SH-SY5Y (cell line): ENCODE measurements at regions not wholly inside any gene's neighbourhood (a gene's known extent, or its start where the extent isn't known, plus 50 kb on each side); places are given as distances from the start of the nearest gene placed in this dataset.

ENCODE experiments used
- GATA2 ChIP-seq: IDR thresholded peaks from 2 replicates; pipeline ENCODE4 v1.6.1; 2011; ENCODE audit warnings: mild to moderate bottlenecking, low read depth, low read length
- GATA3 ChIP-seq: IDR thresholded peaks from 2 replicates; pipeline ENCODE4 v1.6.1; 2011; ENCODE audit warnings: low read depth, mild to moderate bottlenecking, low read length, moderate library complexity

GRCh38 chr14:100445436-100446088, 122.4 kb downstream of the SLC25A47 start:
- no peak for TF ChIP-seq GATA2
- no peak for TF ChIP-seq GATA3

- TF ChIP-seq GATA3 (no peak), GATA2 (no peak)
These were observed 123.4 kb downstream of the SLC25A47 start for GRCh38 chr14:100446572-100446971.

- no peak for TF ChIP-seq GATA3
These were observed 125.2 kb downstream of the SLC25A47 start for GRCh38 chr14:100448376-100448775.

- no peak for TF ChIP-seq GATA2
- TF ChIP-seq GATA3: no peak
These were observed 126.3 kb downstream of the SLC25A47 start for GRCh38 chr14:100449225-100449987.

GRCh38 chr14:100450049-100450448, 126.9 kb downstream of the SLC25A47 start:
- TF ChIP-seq GATA3 (no peak), GATA2 (no peak)

DNA sequence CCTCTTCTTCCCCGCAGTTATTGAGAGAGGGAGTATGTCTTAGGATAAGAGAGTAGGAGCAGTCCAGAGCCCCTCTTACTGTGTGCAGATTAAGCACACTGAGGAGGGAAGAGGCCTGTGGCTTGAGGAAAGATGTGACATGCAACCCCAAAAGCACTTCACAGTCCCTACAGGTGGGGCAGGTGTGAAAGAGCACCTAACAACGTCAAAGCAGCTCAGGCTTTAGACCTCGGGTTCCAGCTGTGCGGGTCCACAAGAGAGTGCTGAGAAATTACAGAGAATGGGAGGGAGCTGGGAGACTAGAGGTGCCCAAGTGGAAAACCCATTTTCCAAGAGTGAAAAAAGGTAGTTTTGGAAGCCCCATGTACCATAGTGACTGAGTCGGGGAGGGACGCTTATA, 127.6 kb downstream of the SLC25A47 start:
- TF ChIP-seq GATA3 (no peak), GATA2 (no peak)

DNA sequence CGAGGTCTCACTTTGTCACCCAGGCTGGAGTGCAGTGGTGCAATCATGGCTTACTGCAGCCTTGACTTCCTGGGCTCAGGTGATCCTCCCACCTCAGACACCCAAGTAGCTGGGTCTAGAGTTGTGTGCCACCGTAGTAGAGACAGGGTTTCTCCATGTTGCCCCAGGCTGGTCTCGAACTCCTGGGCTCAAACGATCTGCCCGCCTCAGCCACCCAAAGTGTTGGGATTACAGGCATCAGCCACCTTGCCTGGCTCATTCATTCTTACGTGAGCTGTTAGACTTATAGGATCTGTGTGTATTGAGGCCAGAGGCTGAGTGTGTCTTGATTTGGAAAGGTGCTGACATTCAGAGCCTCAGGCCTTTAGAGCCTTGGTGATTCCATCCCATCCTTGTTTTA, 128.1 kb downstream of the SLC25A47 start:
- no peak for TF ChIP-seq GATA3
- no peak for TF ChIP-seq GATA2

DNA sequence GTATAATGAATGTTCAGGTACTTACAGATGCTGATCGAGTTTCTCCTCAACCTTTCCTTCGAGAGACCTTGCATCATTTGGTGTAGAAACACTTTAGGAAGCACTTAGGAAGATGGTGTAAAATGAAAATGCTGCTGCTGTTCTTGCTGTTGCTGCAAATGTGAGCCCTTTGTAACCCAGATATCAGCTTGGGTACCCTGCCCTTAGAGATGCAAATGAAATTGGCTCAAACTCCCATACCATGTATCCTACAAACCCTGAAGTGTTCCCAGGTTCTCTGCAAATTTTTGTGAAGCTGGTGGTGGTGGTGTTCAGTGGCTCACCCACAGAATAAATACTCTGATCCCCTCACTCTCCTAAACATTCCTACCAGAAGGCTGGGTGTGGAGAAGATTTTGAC, 130.8 kb downstream of the SLC25A47 start:
- TF ChIP-seq GATA2: no peak
- TF ChIP-seq GATA3: no peak

GRCh38 chr14:100454437-100454836, 131.3 kb downstream of the SLC25A47 start:
- TF ChIP-seq GATA3 (no peak), GATA2 (no peak)

- TF ChIP-seq GATA2 (no peak), GATA3 (no peak)
These were observed 123.3 kb downstream of the BEGAIN start for GRCh38 chr14:100463937-100464336.

DNA sequence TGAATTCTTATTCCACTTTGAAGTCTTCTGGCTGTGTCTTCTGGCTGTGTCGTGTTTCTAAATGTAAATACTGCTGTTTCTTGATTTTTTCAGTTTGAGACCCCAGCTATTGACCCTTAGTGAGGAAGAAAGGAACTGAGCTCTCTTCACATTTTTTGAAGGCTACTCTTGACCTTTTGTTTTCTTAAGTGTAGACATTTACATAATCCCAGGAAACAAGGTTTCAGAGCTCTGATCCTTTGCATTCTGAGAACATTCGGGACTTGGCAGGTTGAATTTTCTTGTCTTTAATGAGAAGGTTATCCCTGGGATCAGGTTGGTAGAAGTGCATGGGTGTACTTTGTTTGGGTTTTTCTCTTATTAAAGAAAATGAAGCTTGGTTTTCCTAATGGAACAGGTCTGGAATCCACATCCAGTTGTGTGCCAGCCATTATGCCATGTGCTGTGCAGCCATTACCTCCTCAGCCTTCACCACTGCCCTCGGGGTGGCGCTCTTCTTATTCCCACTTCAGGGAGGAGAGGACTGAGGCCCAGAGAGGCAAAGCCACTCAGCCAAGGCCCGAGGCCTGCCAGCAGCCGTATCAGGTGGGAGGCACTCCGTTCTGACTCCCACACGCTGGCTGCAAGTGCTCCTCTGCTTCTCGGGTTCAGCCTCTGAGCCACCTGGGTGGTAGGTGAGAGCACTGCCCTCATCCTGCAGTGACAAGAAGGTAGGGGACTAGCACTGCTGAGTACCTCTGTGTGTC, 120.9 kb downstream of the BEGAIN start:
- TF ChIP-seq GATA3: no peak
- no peak for TF ChIP-seq GATA2

GRCh38 chr14:100467046-100467750, 120.0 kb downstream of the BEGAIN start:
- no peak for TF ChIP-seq GATA3
- TF ChIP-seq GATA2: no peak

DNA sequence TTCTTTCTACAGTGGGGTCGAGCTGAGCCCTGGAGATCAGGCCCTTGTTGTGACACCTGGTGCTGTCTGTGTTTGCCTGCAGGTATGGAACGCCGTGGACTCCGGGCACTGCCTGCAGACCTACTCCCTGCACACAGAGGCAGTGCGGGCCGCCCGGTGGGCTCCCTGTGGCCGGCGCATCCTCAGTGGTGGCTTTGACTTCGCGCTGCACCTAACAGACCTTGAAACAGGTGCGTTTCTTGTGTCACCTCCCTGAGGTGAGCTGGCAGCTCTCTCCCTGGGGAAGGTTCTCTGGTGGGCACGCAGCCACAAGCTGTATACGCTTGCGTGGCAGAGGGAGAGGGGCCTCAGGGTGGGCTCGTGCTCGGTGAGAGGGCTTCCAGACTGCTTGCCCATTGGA, 119.3 kb downstream of the BEGAIN start:
- TF ChIP-seq GATA3: no peak
- TF ChIP-seq GATA2: no peak

GRCh38 chr14:100468557-100468956, 118.7 kb downstream of the BEGAIN start:
- TF ChIP-seq GATA3 (no peak), GATA2 (no peak)
